ENCODE measurements at regions not wholly inside any gene's neighbourhood (a gene's known extent, or its start where the extent isn't known, plus 50 kb on each side); places are given as distances from the start of the nearest gene placed in this dataset.
"Not testable (repeated sequence)": the region's sequence is repeated elsewhere in the genome, so short reads cannot be mapped to it uniquely, and the experiment has no call there.

DNA sequence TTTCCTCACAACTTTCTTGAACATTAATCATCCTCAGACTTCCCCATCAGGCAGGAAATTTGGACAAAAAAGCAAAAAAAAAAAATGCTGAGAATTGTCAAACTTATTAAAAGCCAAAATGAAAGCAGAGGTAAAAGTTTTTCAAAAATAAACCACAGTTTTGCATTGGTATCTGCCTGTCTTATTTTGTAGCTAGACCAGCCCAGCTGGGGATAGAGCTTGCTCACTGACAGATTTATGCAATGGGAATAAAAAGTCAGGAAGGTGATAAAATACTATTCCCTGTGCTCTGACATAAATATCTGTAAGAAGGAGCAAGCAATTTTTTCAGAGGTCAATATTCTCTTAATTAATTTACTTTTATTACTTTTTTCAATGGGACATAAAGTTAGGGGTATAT is 1006.7 kb upstream of the ALCAM start:
- H3K27ac ChIP-seq = no peak overlapping the region
- no peak for TF ChIP-seq ZFX (IDR thresholded peaks at IDR 0.05; ENCODE audit: borderline replicate concordance)
- TF ChIP-seq, protein P1, sequence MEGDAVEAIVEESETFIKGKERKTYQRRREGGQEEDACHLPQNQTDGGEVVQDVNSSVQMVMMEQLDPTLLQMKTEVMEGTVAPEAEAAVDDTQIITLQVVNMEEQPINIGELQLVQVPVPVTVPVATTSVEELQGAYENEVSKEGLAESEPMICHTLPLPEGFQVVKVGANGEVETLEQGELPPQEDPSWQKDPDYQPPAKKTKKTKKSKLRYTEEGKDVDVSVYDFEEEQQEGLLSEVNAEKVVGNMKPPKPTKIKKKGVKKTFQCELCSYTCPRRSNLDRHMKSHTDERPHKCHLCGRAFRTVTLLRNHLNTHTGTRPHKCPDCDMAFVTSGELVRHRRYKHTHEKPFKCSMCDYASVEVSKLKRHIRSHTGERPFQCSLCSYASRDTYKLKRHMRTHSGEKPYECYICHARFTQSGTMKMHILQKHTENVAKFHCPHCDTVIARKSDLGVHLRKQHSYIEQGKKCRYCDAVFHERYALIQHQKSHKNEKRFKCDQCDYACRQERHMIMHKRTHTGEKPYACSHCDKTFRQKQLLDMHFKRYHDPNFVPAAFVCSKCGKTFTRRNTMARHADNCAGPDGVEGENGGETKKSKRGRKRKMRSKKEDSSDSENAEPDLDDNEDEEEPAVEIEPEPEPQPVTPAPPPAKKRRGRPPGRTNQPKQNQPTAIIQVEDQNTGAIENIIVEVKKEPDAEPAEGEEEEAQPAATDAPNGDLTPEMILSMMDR (IDR thresholded peaks at IDR 0.05) = no peak

DNA sequence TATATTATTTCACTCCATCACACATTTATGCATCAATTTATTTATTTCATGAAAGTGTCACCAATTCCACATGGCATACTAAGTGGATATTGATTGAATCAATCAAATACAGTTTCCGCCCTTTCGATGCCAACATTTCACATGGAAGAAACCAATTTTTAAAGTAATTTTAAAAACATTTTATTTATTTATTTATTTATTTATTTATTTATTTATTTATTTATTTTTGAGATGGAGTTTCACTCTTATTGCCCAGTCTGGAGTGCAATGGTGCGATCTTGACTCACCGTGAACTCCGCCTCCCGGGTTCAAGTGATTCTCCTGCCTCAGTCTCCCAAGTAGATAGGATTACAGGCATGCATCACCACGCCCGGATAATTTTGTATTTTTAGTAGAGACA is 1005.0 kb upstream of the ALCAM start:
- not testable (repeated sequence) for H3K27ac ChIP-seq

DNA sequence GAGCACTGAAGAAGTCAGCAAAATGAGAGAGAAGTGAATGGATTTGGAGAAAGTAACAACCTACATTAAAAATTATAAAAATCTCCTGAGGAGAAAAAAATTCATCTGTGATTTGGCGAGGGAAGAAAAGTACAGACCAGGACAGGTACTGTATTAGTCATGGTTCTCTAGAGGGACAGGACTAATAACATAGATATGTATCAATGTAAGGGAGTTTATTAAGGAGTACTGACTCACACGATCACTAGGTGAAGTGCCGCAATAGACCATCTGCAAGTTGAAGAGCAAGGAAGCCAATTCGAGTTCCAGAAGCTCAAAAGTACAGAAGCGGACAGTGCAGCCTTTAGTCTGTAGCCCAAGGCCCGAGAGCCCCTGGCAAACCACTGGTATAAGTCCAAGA is 1004.4 kb upstream of the ALCAM start:
- H3K27ac ChIP-seq = no peak overlapping the region
- TF ChIP-seq, protein P1 (IDR thresholded peaks at IDR 0.05) = no peak
- TF ChIP-seq ZFX (IDR thresholded peaks at IDR 0.05; ENCODE audit: borderline replicate concordance) = no peak

DNA sequence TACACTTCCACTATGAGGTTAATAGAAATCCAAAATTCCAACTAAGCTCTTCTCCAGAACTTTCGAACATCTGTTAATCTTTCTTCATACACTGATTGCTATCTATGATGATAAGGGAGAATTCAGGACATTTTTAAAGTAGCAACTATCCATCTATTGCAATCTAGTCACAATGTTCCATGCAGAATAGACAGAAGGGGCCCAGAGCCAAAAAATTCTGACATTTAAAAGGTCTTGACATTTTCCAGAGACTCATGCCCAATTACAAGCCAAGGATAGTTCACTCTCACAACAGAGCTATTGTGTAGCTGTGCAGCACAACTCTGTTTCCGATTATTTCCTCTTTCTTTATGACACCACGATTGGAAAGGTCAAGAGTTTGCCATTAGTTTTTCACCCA is 999.7 kb upstream of the ALCAM start:
- no peak overlapping the region for H3K27ac ChIP-seq
- TF ChIP-seq ZFX (IDR thresholded peaks at IDR 0.05; ENCODE audit: borderline replicate concordance) = no peak
- TF ChIP-seq, protein P1 (IDR thresholded peaks at IDR 0.05) = no peak

DNA sequence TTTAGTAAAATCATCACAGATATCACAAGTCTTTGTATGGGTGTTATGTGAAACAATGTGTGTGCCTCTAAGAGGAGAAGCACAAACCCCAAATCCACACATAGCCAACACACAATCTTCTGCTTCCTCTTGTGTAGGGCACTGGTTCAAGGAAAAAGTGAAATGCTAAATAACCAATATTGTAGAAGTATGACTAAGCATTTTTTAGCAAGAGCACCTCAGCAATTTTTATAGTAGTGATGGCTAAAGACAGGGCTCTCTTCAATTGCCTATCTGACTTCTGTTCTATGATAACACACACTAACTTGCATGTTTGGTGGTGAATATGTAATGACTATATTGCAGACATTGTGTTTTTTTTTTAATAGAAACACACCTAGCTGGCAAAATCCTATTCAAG is 997.9 kb upstream of the ALCAM start:
- TF ChIP-seq ZFX (IDR thresholded peaks at IDR 0.05; ENCODE audit: borderline replicate concordance) = no peak
- TF ChIP-seq, protein P1 (IDR thresholded peaks at IDR 0.05) = no peak

DNA sequence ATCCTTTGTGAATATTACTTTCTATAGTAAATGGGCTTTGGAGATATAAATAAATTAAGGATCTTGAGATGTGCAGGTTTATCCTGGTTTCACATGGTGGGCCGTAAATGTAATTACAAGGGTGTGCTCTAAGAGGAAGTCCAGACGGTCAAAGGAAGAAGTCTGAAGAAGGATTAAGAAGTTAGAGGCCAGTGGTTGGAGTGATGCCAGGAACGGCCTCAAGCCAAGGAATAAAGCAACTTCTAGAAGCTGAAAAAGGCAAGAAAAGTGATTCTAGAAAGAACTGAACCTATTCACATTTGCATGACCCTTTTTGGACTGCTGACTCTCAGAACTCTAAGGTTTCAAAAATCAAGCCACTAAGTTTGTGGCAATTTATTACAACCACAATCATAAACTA is 981.3 kb upstream of the ALCAM start:
- TF ChIP-seq, protein P1 (IDR thresholded peaks at IDR 0.05) = no peak
- no peak for TF ChIP-seq ZFX (IDR thresholded peaks at IDR 0.05; ENCODE audit: borderline replicate concordance)
- H3K27ac ChIP-seq = no peak overlapping the region

More for the DNA sequence above, 997.9 kb upstream of the ALCAM start:
- H3K27ac ChIP-seq = no peak overlapping the region

DNA sequence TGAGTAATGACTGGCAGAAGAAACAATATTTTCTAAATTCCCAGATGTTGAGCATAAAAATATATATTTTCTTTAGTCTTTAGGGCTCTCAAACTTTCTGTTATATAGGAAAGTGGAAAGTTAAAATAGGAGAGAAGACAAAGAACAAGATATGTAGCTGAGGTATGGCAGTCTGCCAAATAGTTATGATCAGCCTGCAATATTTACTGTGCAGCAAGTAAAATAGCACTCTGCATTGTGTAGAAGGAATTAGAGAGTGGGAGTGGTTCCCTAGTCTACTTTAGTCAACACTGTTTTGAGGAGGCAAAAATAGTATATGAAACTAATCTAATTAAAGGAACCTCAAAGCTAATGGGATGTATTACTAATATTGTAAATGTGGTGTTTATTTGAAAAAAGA is 978.1 kb upstream of the ALCAM start:
- H3K27ac ChIP-seq = no peak overlapping the region
- no peak for TF ChIP-seq ZFX (IDR thresholded peaks at IDR 0.05; ENCODE audit: borderline replicate concordance)
- TF ChIP-seq, protein P1 (IDR thresholded peaks at IDR 0.05) = no peak

DNA sequence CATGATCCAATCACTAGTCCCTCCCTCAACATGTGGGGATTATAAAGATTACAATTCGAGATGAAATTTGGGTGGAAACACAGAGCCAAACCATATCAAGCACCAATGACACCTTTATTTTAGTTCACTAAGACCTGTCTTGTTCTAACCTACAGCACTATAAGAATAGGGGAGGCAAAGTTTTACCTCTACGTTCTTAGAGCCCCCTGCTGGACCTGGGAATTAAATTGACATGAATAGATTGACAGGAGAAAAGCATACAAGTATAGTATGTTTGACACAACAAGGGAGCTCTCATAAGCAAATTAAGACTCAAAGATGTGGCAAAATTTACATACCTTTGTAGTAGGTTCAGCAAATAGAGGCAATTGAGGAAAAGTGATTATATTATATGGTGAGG is 974.4 kb upstream of the ALCAM start:
- H3K27ac ChIP-seq = no peak overlapping the region
- TF ChIP-seq ZFX (IDR thresholded peaks at IDR 0.05; ENCODE audit: borderline replicate concordance) = no peak
- TF ChIP-seq, protein P1 (IDR thresholded peaks at IDR 0.05) = no peak

Data from 22Rv1 (cell line).